C4-2B (cell line): ENCODE measurements at regions not wholly inside any gene's neighbourhood (a gene's known extent, or its start where the extent isn't known, plus 50 kb on each side); places are given as distances from the start of the nearest gene placed in this dataset.

ENCODE experiments used
- CTCF ChIP-seq: fragments of 450-650 bp; conservative IDR thresholded peaks from 2 replicates; pipeline ENCODE4 v1.5.1; 2017; ENCODE audit warnings: mild to moderate bottlenecking
- ZFX ChIP-seq: fragments of 450-650 bp; IDR thresholded peaks from 2 replicates; pipeline ENCODE4 v1.6.1; 2017

- no peak for TF ChIP-seq CTCF
- TF ChIP-seq ZFX = no peak
Measured at GRCh38 chr16:82252582-82252981, 82.6 kb upstream of the MPHOSPH6 start.
